SK-N-SH (cell line): ENCODE measurements at regions not wholly inside any gene's neighbourhood (a gene's known extent, or its start where the extent isn't known, plus 50 kb on each side); places are given as distances from the start of the nearest gene placed in this dataset.

Experiments used
- CTCF ChIA-PET: fragments of 300-600, 350-600 bp; formaldehyde crosslinking; extraction: SDS; loops from one replicate; lab custom pipeline; 2021; lab: Yijun Ruan, JAX
- POLR2A ChIA-PET: fragments of 350-600 bp; sonication (Branson Sonifier 250); formaldehyde crosslinking; extraction: SDS; loops from one replicate; lab custom pipeline; 2020; ENCODE audit warnings: antibody characterized with exemption, inconsistent platforms; lab: Yijun Ruan, JAX
- DNase-seq: peaks from one replicate; pipeline ENCODE4 v3.0.0; 2012
- H2AFZ ChIP-seq: fragments of 200-600 bp; sonication (generic); 2 replicates; pipeline ENCODE4 v1.8.1; 2016; ENCODE audit warnings: antibody characterized with exemption, mild to moderate bottlenecking, low read depth
- H3F3A ChIP-seq: fragments of 200-600 bp; sonication (generic); replicated peaks from 2 replicates; pipeline ENCODE3; 2016; ENCODE audit warnings: antibody characterized with exemption, mild to moderate bottlenecking; ENCODE audit not compliant: insufficient read depth
- H3K27ac ChIP-seq, 2 experiments: fragments of 200-500 bp in 1 of 2; fragments of 200-600 bp in 1 of 2; sonication (Bioruptor generic) in 1 of 2; sonication (generic), shearing (Covaris generic) in 1 of 2; 2 replicates each; pipeline versions ENCODE4 v1.5.1 to v1.6.1; 2014 to 2016; ENCODE audit warnings: low read depth in 2 of 2, inconsistent platforms in 1 of 2, low read length in 1 of 2, mild to moderate bottlenecking in 1 of 2, mixed read lengths in 1 of 2
- H3K27me3 ChIP-seq: fragments of 200-600 bp; sonication (generic), shearing (Covaris generic); 2 replicates; pipeline ENCODE4 v1.6.1; 2016; ENCODE audit warnings: mixed run types; ENCODE audit not compliant: insufficient read depth
- H3K36me3 ChIP-seq, 2 experiments: fragments of 200-500 bp in 1 of 2; fragments of 200-600 bp in 1 of 2; sonication (Bioruptor generic) in 1 of 2; sonication (generic) in 1 of 2; replicated peaks in 1 of 2; 2 replicates each; pipeline versions ENCODE3 to v1.5.1; 2014 to 2016; ENCODE audit warnings: low read length in 1 of 2, mild to moderate bottlenecking in 1 of 2; ENCODE audit not compliant: insufficient read depth in 2 of 2, control insufficient read depth in 1 of 2
- H3K4me1 ChIP-seq, 2 experiments: fragments of 200-500 bp in 1 of 2; fragments of 200-600 bp in 1 of 2; sonication (Bioruptor generic) in 1 of 2; sonication (generic), shearing (Covaris generic) in 1 of 2; 2 replicates each; pipeline versions ENCODE4 v1.5.1 to v1.6.1; 2014 to 2016; ENCODE audit warnings: low read depth in 1 of 2, low read length in 1 of 2, mixed run types in 1 of 2; ENCODE audit not compliant: insufficient read depth in 2 of 2, control insufficient read depth in 1 of 2
- H3K4me2 ChIP-seq: fragments of 200-600 bp; sonication (generic), shearing (Covaris generic); 2 replicates; pipeline ENCODE4 v1.6.1; 2017; ENCODE audit warnings: mixed run types
- H3K4me3 ChIP-seq, 2 experiments: fragments of 200-500 bp in 1 of 2; fragments of 200-600 bp in 1 of 2; sonication (Bioruptor generic) in 1 of 2; sonication (generic), shearing (Covaris generic) in 1 of 2; 2 replicates each; pipeline versions ENCODE4 v1.5.1 to v1.8.1; 2014 to 2016; ENCODE audit warnings: low read depth in 2 of 2, inconsistent platforms in 1 of 2, low read length in 1 of 2, mild to moderate bottlenecking in 1 of 2, mixed read lengths in 1 of 2, moderate library complexity in 1 of 2
- H3K79me2 ChIP-seq: fragments of 200-600 bp; sonication (generic); 2 replicates; pipeline ENCODE4 v1.8.1; 2017; ENCODE audit warnings: mild to moderate bottlenecking; ENCODE audit not compliant: insufficient read depth
- H3K9ac ChIP-seq: fragments of 200-600 bp; sonication (generic); 2 replicates; pipeline ENCODE4 v1.6.1; 2017; ENCODE audit warnings: mixed run types
- H3K9me2 ChIP-seq: fragments of 200-600 bp; sonication (generic); 2 replicates; pipeline ENCODE4 v1.6.1; 2017; ENCODE audit warnings: mixed run types
- H3K9me3 ChIP-seq: fragments of 200-600 bp; sonication (generic); 2 replicates; pipeline ENCODE4 v1.6.1; 2017; ENCODE audit warnings: mixed run types, mild to moderate bottlenecking, moderate library complexity
- H4K20me1 ChIP-seq: fragments of 200-600 bp; sonication (generic); 2 replicates; pipeline ENCODE4 v1.6.1; 2017; ENCODE audit warnings: mild to moderate bottlenecking, mixed run types; ENCODE audit not compliant: insufficient read depth
- CHD2 ChIP-seq: fragments of 150-350 bp; IDR thresholded peaks from 2 replicates; pipeline ENCODE4 v1.6.1; 2018; ENCODE audit warnings: low read length; ENCODE audit not compliant: partially characterized antibody
- EP300 ChIP-seq, 2 experiments: IDR thresholded peaks; 2 replicates each; pipeline versions ENCODE4 v1.4.0 to v1.6.1; 2012; ENCODE audit warnings: borderline replicate concordance in 1 of 2, low read depth in 1 of 2, low read length in 1 of 2
- EZH2phosphoT487 ChIP-seq: fragments of 200-600 bp; sonication (generic); IDR thresholded peaks from 2 replicates; pipeline ENCODE4 v1.6.1; 2017; ENCODE audit warnings: low read depth, mixed run types, mild to moderate bottlenecking, antibody characterized with exemption, moderate library complexity, borderline replicate concordance
- FOSL2 ChIP-seq: IDR thresholded peaks from 2 replicates; pipeline ENCODE4 v1.4.0; 2012; ENCODE audit warnings: low read depth, mild to moderate bottlenecking, moderate library complexity, borderline replicate concordance
- FOXJ3 ChIP-seq: sonication (generic); formaldehyde crosslinking; IDR thresholded peaks from 2 replicates; pipeline ENCODE4 v1.5.1; 2020; ENCODE audit warnings: mild to moderate bottlenecking, missing genetic modification reagents
- FOXM1 ChIP-seq: IDR thresholded peaks from 2 replicates; pipeline ENCODE4 v1.4.0; 2012; ENCODE audit warnings: low read depth, mild to moderate bottlenecking
- GABPA ChIP-seq: IDR thresholded peaks from 2 replicates; pipeline ENCODE4 v1.4.0; 2012; ENCODE audit warnings: low read depth, mild to moderate bottlenecking
- GATA2 ChIP-seq: sonication (generic); formaldehyde crosslinking; IDR thresholded peaks from 2 replicates; pipeline ENCODE4 v1.5.0; 2020; ENCODE audit warnings: mild to moderate bottlenecking, missing genetic modification reagents
- MXI1 ChIP-seq: IDR thresholded peaks from 2 replicates; pipeline ENCODE4 v1.6.1; 2012; ENCODE audit warnings: mild to moderate bottlenecking, low read depth, low read length, improper control_type of control experiment
- NFIC ChIP-seq: IDR thresholded peaks from 2 replicates; pipeline ENCODE4 v1.4.0; 2012; ENCODE audit warnings: borderline replicate concordance
- NRF1 ChIP-seq: IDR thresholded peaks from 2 replicates; pipeline ENCODE4 v1.6.1; 2012; ENCODE audit warnings: low read depth, mild to moderate bottlenecking, low read length
- PBX3 ChIP-seq: IDR thresholded peaks from 2 replicates; pipeline ENCODE4; 2012
- POLR2AphosphoS5 ChIP-seq: IDR thresholded peaks from 2 replicates; pipeline ENCODE4 v1.6.1; 2012; ENCODE audit warnings: low read depth, low read length
- RCOR1 ChIP-seq: fragments of 150-350 bp; IDR thresholded peaks from 2 replicates; pipeline ENCODE4 v1.6.1; 2017; ENCODE audit warnings: antibody characterized with exemption, low read length
- RFX5 ChIP-seq: IDR thresholded peaks from 2 replicates; pipeline ENCODE4 v1.6.1; 2012; ENCODE audit warnings: mild to moderate bottlenecking, improper control_type of control experiment, low read length
- RXRA ChIP-seq: IDR thresholded peaks from 2 replicates; pipeline ENCODE4 v1.4.0; 2012; ENCODE audit warnings: low read depth, mild to moderate bottlenecking, borderline replicate concordance
- SIN3A ChIP-seq: IDR thresholded peaks from 2 replicates; pipeline ENCODE4 v1.6.1; 2012; ENCODE audit warnings: low read depth, mild to moderate bottlenecking, low read length, moderate library complexity, borderline replicate concordance
- SMC3 ChIP-seq: IDR thresholded peaks from 2 replicates; pipeline ENCODE4 v1.6.1; 2012; ENCODE audit warnings: low read depth, low read length, improper control_type of control experiment
- TAF1 ChIP-seq: IDR thresholded peaks from 2 replicates; pipeline ENCODE4 v1.6.1; 2012; ENCODE audit warnings: low read depth, mild to moderate bottlenecking, low read length, moderate library complexity, borderline replicate concordance
- TCF12 ChIP-seq: IDR thresholded peaks from 2 replicates; pipeline ENCODE4 v1.4.0; 2012
- USF2 ChIP-seq: fragments of 150-350 bp; IDR thresholded peaks from 2 replicates; pipeline ENCODE4 v1.6.1; 2017; ENCODE audit warnings: antibody characterized with exemption, low read length, low read depth, borderline replicate concordance
- WGBS: methylation state at CpG from one replicate; pipeline ENCODE4 v1.1.6; 2017; ENCODE audit warnings: low lambda C conversion rate; 5-methylcytosine and 5-hydroxymethylcytosine counted together
- TF ChIP-seq, protein P1 (sequence below): fragments of 150-350 bp; IDR thresholded peaks from 2 replicates; pipeline ENCODE4 v1.6.1; 2016; ENCODE audit warnings: mild to moderate bottlenecking, low read depth, low read length

GRCh38 chr2:75348307-75348706 is 149.0 kb upstream of the TACR1 start:
- no peaks in the 10 kb centered on the region for H3K4me1 ChIP-seq
- H4K20me1 ChIP-seq, result no peaks in the 10 kb centered on the region
- H3K36me3 ChIP-seq, result no peaks in the 10 kb centered on the region
- DNase-seq, result no peak
- H3K9ac ChIP-seq, result no peak overlapping the region
- no peak overlapping the region for H3K4me3 ChIP-seq
- 8% methylated on average over 1 of the region's 1 CpG for WGBS
- no peaks in the 10 kb centered on the region for H3K9me3 ChIP-seq
- peaks cover 4% of the 10 kb centered on the region; the same call in 1 of the 2 replicates for H3K27me3 ChIP-seq
- H2AFZ ChIP-seq, result no peak overlapping the region
- H3K27ac ChIP-seq, result no peak overlapping the region
- POLR2A ChIA-PET, result no interaction called here
- H3F3A ChIP-seq, result no peaks in the 10 kb centered on the region
- TF ChIP-seq CHD2 (no peak), POLR2AphosphoS5 (no peak), SIN3A (no peak), PBX3 (no peak), GABPA (no peak), FOXM1 (no peak), USF2 (no peak), TCF12 (no peak), MXI1 (no peak), TAF1 (no peak), SMC3 (no peak), RXRA (no peak), RFX5 (no peak), FOSL2 (no peak)
- TF ChIP-seq, protein P1, sequence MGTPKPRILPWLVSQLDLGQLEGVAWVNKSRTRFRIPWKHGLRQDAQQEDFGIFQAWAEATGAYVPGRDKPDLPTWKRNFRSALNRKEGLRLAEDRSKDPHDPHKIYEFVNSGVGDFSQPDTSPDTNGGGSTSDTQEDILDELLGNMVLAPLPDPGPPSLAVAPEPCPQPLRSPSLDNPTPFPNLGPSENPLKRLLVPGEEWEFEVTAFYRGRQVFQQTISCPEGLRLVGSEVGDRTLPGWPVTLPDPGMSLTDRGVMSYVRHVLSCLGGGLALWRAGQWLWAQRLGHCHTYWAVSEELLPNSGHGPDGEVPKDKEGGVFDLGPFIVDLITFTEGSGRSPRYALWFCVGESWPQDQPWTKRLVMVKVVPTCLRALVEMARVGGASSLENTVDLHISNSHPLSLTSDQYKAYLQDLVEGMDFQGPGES, result no peak
- H3K79me2 ChIP-seq, result no peaks in the 10 kb centered on the region
- no peaks in the 10 kb centered on the region for H3K9me2 ChIP-seq
- no peak overlapping the region for H3K4me2 ChIP-seq
- CTCF ChIA-PET, result no interaction called here

GRCh38 chr2:75344146-75344545 is 144.8 kb upstream of the TACR1 start:
- Histone ChIP-seq H3K9me3 (no peaks in the 10 kb centered on the region), H4K20me1 (no peaks in the 10 kb centered on the region)

More at GRCh38 chr2:75344146-75344545, 144.8 kb upstream of the TACR1 start:
- Histone ChIP-seq H3K9ac (no peak overlapping the region), H3K27me3 (peaks cover 4% of the 10 kb centered on the region; the same call in 1 of the 2 replicates), H2AFZ (no peak overlapping the region), H3K4me1 (0 out of 4 replicates have a peak, but pooled peaks cover 0 to 2% of the 10 kb centered on the region in 2 experiments), H3K4me2 (no peak overlapping the region), H3K9me2 (no peaks in the 10 kb centered on the region), H3K79me2 (no peaks in the 10 kb centered on the region), H3K27ac (no peak overlapping the region), H3K36me3 (no peaks in the 10 kb centered on the region), H3K4me3 (no peak overlapping the region), H3F3A (no peaks in the 10 kb centered on the region)
- WGBS, result 74% methylated on average over 1 of the region's 1 CpG
- ChIA-PET POLR2A (no interaction called here), CTCF (no interaction called here)
- TF ChIP-seq NRF1 (no peak), NFIC (no peak), EZH2phosphoT487 (no peak), TAF1 (no peak), GATA2 (CRISPR knock-in tag) (no peak), SIN3A (no peak), EP300 (IDR thresholded peaks at IDR 0.05; ENCODE audit: borderline replicate concordance in 1 of 2, low read depth in 1 of 2, low read length in 1 of 2) (no peak), RCOR1 (no peak), GABPA (no peak), FOXJ3 (CRISPR knock-in tag) (no peak)
- TF ChIP-seq, protein P1, result no peak
- no peak for DNase-seq
